ENCODE measurements at regions not wholly inside any gene's neighbourhood (a gene's known extent, or its start where the extent isn't known, plus 50 kb on each side); places are given as distances from the start of the nearest gene placed in this dataset.
A peak's percentile ranks its signal among the peaks of the same experiment; 100 is the strongest.

DNA sequence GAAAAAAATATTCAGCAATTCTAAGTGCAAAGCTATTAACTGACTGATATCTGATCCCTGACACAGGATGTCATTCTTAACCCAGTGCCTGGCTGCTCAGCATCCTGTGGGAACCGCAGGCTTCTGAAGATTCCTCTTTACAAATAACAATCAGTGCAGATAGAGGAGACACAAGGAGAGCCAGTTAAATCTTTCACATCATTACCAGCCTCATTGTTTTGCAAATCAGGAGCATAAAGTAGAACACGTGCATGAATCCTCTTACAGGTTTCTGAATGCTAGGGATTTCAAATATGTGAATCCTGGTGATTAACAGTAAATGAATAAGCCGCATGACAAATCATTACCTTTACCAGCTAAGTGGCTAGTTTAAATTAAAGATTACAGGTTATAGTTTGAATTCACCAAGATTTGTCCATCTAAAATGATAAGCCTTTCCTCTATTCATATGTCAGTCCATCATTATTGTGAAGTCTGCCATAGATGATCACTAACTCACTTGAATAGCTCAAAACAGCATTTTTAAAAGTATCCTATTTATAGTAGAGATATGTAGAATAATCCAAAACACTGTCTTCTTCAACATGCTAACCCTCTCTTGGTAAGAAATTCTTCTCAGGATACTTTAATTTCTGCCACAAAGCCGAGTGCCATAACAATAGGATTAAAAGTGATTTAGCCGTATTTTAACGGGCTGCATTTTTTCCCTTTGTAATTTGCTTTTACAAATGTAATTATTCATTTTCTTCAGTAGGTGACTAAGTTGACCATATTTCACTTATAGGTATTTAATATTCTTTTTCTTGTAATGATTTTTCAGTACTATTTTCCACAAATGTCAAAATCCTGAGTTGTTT, 367.3 kb upstream of the EPHA7 start:
- Histone ChIP-seq H3K9ac (no peak overlapping the region), H3K27ac (ENCODE audit: low read depth in 2 of 2, low read length in 1 of 2) (no peak overlapping the region), H3K4me2 (no peak overlapping the region)

DNA sequence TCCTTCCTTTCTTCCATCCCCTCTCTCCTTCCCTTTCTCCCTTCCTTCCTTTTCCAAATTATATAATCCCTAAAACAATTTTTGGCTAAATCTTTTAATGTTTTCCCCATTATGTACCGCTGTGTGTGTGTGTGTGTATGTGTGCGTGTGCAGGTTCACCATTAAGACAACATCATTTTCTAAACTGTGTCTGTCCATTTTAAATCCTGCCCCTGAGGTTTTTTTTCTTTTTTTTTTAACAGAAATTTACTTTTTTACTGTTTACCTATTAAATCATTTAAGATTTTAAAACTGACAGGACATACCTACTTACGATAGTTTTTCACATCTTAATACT, 366.3 kb upstream of the EPHA7 start:
- POLR2A ChIA-PET = no interaction called here
- peak overlapping the region; percentile 61 for H3K4me2 ChIP-seq

More for the DNA sequence above, 367.3 kb upstream of the EPHA7 start:
- ChIA-PET CTCF (interaction anchor here (0.6 kb wide), 1 partner anchor 427 kb away, joined by 3 read pairs; no protein-coding TSS in a partner anchor), POLR2A (no interaction called here)
- no peak for TF ChIP-seq USF2 (IDR thresholded peaks at IDR 0.05; ENCODE audit: borderline replicate concordance, low read depth, low read length)
- 0 out of 2 replicates have a peak, but pooled peaks have one; percentile 8 for TF ChIP-seq PBX3 (IDR thresholded peaks at IDR 0.05)
- Histone ChIP-seq H3K9me3 (no peaks in the 10 kb centered on the region), H3K36me3 (replicated peaks in 1 of 2; ENCODE audit: control insufficient read depth in 1 of 2, insufficient read depth in 2 of 2, low read length in 1 of 2) (no peaks in the 10 kb centered on the region), H3F3A (replicated peaks; ENCODE audit: insufficient read depth) (peaks cover 4% of the 10 kb centered on the region), H2AFZ (ENCODE audit: low read depth) (peak overlapping the region; percentile 32; the same call in 1 of the 2 replicates), H3K4me3 (ENCODE audit: low read depth in 2 of 2, low read length in 1 of 2) (no peak overlapping the region), H3K4me1 (ENCODE audit: control insufficient read depth in 1 of 2, insufficient read depth in 2 of 2, low read depth in 1 of 2, low read length in 1 of 2) (no peaks in the 10 kb centered on the region; a peak in 1 of 4 replicates), H3K79me2 (ENCODE audit: insufficient read depth) (no peaks in the 10 kb centered on the region), H3K27me3 (ENCODE audit: insufficient read depth) (no peaks in the 10 kb centered on the region), H4K20me1 (ENCODE audit: insufficient read depth) (no peaks in the 10 kb centered on the region), H3K9me2 (no peaks in the 10 kb centered on the region)
- DNase-seq = no peak
- 35% methylated on average over 6 of the region's 6 CpGs for WGBS (ENCODE audit: low lambda C conversion rate)

More for the DNA sequence above, 366.3 kb upstream of the EPHA7 start:
- 0 out of 4 replicates have a peak overlapping the region, but pooled peaks of 1 of the 2 experiments have one; percentile 38 for H3K4me3 ChIP-seq (ENCODE audit: low read depth in 2 of 2, low read length in 1 of 2)
- H4K20me1 ChIP-seq (ENCODE audit: insufficient read depth) = no peaks in the 10 kb centered on the region
- 54% methylated on average over 3 of the region's 3 CpGs for WGBS (ENCODE audit: low lambda C conversion rate)
- no peaks in the 10 kb centered on the region for H3K36me3 ChIP-seq (replicated peaks in 1 of 2; ENCODE audit: control insufficient read depth in 1 of 2, insufficient read depth in 2 of 2, low read length in 1 of 2)
- no peaks in the 10 kb centered on the region for H3K79me2 ChIP-seq (ENCODE audit: insufficient read depth)
- H2AFZ ChIP-seq (ENCODE audit: low read depth) = 0 out of 2 replicates have a peak overlapping the region, but pooled peaks have one; percentile 61
- no peak for DNase-seq
- H3F3A ChIP-seq (replicated peaks; ENCODE audit: insufficient read depth) = peaks cover 4% of the 10 kb centered on the region
- H3K9ac ChIP-seq = no peak overlapping the region
- H3K9me2 ChIP-seq = no peaks in the 10 kb centered on the region
- TF ChIP-seq IRF3 (IDR thresholded peaks at IDR 0.05; ENCODE audit: low read depth, low read length) (no peak), TAF1 (IDR thresholded peaks at IDR 0.05; ENCODE audit: borderline replicate concordance, low read depth, low read length) (no peak), EZH2phosphoT487 (IDR thresholded peaks at IDR 0.05; ENCODE audit: borderline replicate concordance, low read depth) (no peak), GABPA (IDR thresholded peaks at IDR 0.05; ENCODE audit: low read depth) (no peak), YY1 (IDR thresholded peaks at IDR 0.05; ENCODE audit: low read depth) (no peak), EP300 (IDR thresholded peaks at IDR 0.05; ENCODE audit: borderline replicate concordance in 1 of 2, low read depth in 1 of 2, low read length in 1 of 2) (no peak), RXRA (IDR thresholded peaks at IDR 0.05; ENCODE audit: borderline replicate concordance, low read depth) (no peak), SIN3A (IDR thresholded peaks at IDR 0.05; ENCODE audit: borderline replicate concordance, low read depth, low read length) (no peak), JUND (IDR thresholded peaks at IDR 0.05) (no peak), NFIC (IDR thresholded peaks at IDR 0.05; ENCODE audit: borderline replicate concordance) (no peak), FOSL2 (IDR thresholded peaks at IDR 0.05; ENCODE audit: borderline replicate concordance, low read depth) (no peak), RAD21 (IDR thresholded peaks at IDR 0.05; ENCODE audit: low read length) (no peak), TEAD4 (IDR thresholded peaks at IDR 0.05; ENCODE audit: borderline replicate concordance, insufficient read depth) (no peak)
- TF ChIP-seq, protein P1, sequence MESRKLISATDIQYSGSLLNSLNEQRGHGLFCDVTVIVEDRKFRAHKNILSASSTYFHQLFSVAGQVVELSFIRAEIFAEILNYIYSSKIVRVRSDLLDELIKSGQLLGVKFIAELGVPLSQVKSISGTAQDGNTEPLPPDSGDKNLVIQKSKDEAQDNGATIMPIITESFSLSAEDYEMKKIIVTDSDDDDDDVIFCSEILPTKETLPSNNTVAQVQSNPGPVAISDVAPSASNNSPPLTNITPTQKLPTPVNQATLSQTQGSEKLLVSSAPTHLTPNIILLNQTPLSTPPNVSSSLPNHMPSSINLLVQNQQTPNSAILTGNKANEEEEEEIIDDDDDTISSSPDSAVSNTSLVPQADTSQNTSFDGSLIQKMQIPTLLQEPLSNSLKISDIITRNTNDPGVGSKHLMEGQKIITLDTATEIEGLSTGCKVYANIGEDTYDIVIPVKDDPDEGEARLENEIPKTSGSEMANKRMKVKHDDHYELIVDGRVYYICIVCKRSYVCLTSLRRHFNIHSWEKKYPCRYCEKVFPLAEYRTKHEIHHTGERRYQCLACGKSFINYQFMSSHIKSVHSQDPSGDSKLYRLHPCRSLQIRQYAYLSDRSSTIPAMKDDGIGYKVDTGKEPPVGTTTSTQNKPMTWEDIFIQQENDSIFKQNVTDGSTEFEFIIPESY (IDR thresholded peaks at IDR 0.05; ENCODE audit: borderline replicate concordance, low read depth) = no peak
- CTCF ChIA-PET = no interaction called here
- H3K27ac ChIP-seq (ENCODE audit: low read depth in 2 of 2, low read length in 1 of 2) = peak overlapping the region in 1 of 2 experiments; percentile 39; a peak in 2 of 4 replicates
- no peaks in the 10 kb centered on the region for H3K9me3 ChIP-seq
- no peaks in the 10 kb centered on the region; a peak in 1 of 4 replicates for H3K4me1 ChIP-seq (ENCODE audit: control insufficient read depth in 1 of 2, insufficient read depth in 2 of 2, low read depth in 1 of 2, low read length in 1 of 2)
- no peaks in the 10 kb centered on the region for H3K27me3 ChIP-seq (ENCODE audit: insufficient read depth)

Measured in SK-N-SH (cell line).